ENCODE measurements at regions not wholly inside any gene's neighbourhood (a gene's known extent, or its start where the extent isn't known, plus 50 kb on each side); places are given as distances from the start of the nearest gene placed in this dataset.

- DNase-seq (ENCODE audit: low read depth) = peak; percentile 67
- no peak overlapping the region for H3K4me3 ChIP-seq (ENCODE audit: low read depth, low read length)
- TF ChIP-seq CTCF (IDR thresholded peaks at IDR 0.05; ENCODE audit: insufficient read depth, low read depth, low read length) = peak; percentile 93
Measured at GRCh38 chr2:43024515-43025011, 201.8 kb downstream of the ZFP36L2 start.

GRCh38 chr2:43023791-43024514 lies 202.5 kb downstream of the ZFP36L2 start:
- no peak for DNase-seq (ENCODE audit: low read depth)
- no peak for TF ChIP-seq CTCF (IDR thresholded peaks at IDR 0.05; ENCODE audit: insufficient read depth, low read depth, low read length)
- H3K4me3 ChIP-seq (ENCODE audit: low read depth, low read length) = no peak overlapping the region

- no peak for DNase-seq (ENCODE audit: low read depth)
- TF ChIP-seq CTCF (IDR thresholded peaks at IDR 0.05; ENCODE audit: insufficient read depth, low read depth, low read length) = no peak
- no peak overlapping the region for H3K4me3 ChIP-seq (ENCODE audit: low read depth, low read length)
Measured at GRCh38 chr2:43022896-43023295, 203.5 kb downstream of the ZFP36L2 start.

- peak; percentile 33 for TF ChIP-seq CTCF (IDR thresholded peaks at IDR 0.05; ENCODE audit: insufficient read depth, low read depth, low read length)
- no peak for DNase-seq (ENCODE audit: low read depth)
- H3K4me3 ChIP-seq (ENCODE audit: low read depth, low read length) = no peak overlapping the region
Measured at GRCh38 chr2:43021791-43022509, 204.5 kb downstream of the ZFP36L2 start.

GRCh38 chr2:43020990-43021669 lies 205.3 kb downstream of the ZFP36L2 start:
- H3K4me3 ChIP-seq (ENCODE audit: low read depth, low read length) = no peak overlapping the region
- TF ChIP-seq CTCF (IDR thresholded peaks at IDR 0.05; ENCODE audit: insufficient read depth, low read depth, low read length) = no peak
- no peak for DNase-seq (ENCODE audit: low read depth)

GRCh38 chr2:43020296-43020695 lies 206.1 kb downstream of the ZFP36L2 start:
- no peak overlapping the region for H3K4me3 ChIP-seq (ENCODE audit: low read depth, low read length)
- no peak for TF ChIP-seq CTCF (IDR thresholded peaks at IDR 0.05; ENCODE audit: insufficient read depth, low read depth, low read length)
- no peak for DNase-seq (ENCODE audit: low read depth)

Measured in fibroblast of villous mesenchyme (primary cell).